H9 (cell line): ENCODE measurements at regions not wholly inside any gene's neighbourhood (a gene's known extent, or its start where the extent isn't known, plus 50 kb on each side); places are given as distances from the start of the nearest gene placed in this dataset.

ENCODE experiments used
- DNase-seq: peaks from one replicate; pipeline ENCODE4 v3.0.0-alpha.2; 2017
- H2AFZ ChIP-seq: one replicate; pipeline ENCODE4 v1.6.1; 2013; ENCODE audit warnings: mild to moderate bottlenecking, low read length, control low read depth, moderate library complexity
- H2AK5ac ChIP-seq: 2 replicates; pipeline ENCODE4 v1.6.1; 2013; ENCODE audit warnings: low read length, control low read depth, mixed read lengths; ENCODE audit not compliant: insufficient read length
- H2BK120ac ChIP-seq: one replicate; pipeline ENCODE4 v1.6.1; 2013; ENCODE audit warnings: low read depth, mild to moderate bottlenecking, low read length, control low read depth, inconsistent platforms; ENCODE audit not compliant: poor library complexity, severe bottlenecking
- H2BK12ac ChIP-seq: 2 replicates; pipeline ENCODE4 v1.6.1; 2013; ENCODE audit warnings: low read length, control low read depth, mixed read lengths, low read depth; ENCODE audit not compliant: insufficient read length
- H2BK15ac ChIP-seq: 2 replicates; pipeline ENCODE4 v1.6.1; 2013; ENCODE audit warnings: low read depth, low read length, control low read depth
- H2BK20ac ChIP-seq: one replicate; pipeline ENCODE4 v1.6.1; 2013; ENCODE audit warnings: low read depth, mild to moderate bottlenecking, low read length, control low read depth, inconsistent platforms; ENCODE audit not compliant: poor library complexity, severe bottlenecking
- H2BK5ac ChIP-seq: 2 replicates; pipeline ENCODE4 v1.6.1; 2013; ENCODE audit warnings: low read length, control low read depth, mixed read lengths; ENCODE audit not compliant: insufficient read length
- H3K14ac ChIP-seq: 2 replicates; pipeline ENCODE4 v1.6.1; 2013; ENCODE audit warnings: low read length, control low read depth; ENCODE audit not compliant: insufficient read depth
- H3K18ac ChIP-seq: 2 replicates; pipeline ENCODE4 v1.6.1; 2013; ENCODE audit warnings: low read depth, mild to moderate bottlenecking, mixed read lengths, low read length, control low read depth; ENCODE audit not compliant: insufficient read length
- H3K23ac ChIP-seq: 2 replicates; pipeline ENCODE4 v1.6.1; 2013; ENCODE audit warnings: low read length, control low read depth, mixed read lengths, low read depth; ENCODE audit not compliant: insufficient read length
- H3K23me2 ChIP-seq: 2 replicates; pipeline ENCODE4 v1.6.1; 2013; ENCODE audit warnings: low read depth, mild to moderate bottlenecking, mixed read lengths, low read length, control low read depth; ENCODE audit not compliant: insufficient read length, poor library complexity, severe bottlenecking
- H3K27ac ChIP-seq: 2 replicates; pipeline ENCODE4 v1.5.1; 2013; ENCODE audit warnings: low read length, control low read depth, mixed read lengths, low read depth; ENCODE audit not compliant: insufficient read length
- H3K27me3 ChIP-seq: 2 replicates; pipeline ENCODE4 v1.6.1; 2013; ENCODE audit warnings: low read length, control low read depth, inconsistent platforms; ENCODE audit not compliant: insufficient read depth
- H3K4ac ChIP-seq: 2 replicates; pipeline ENCODE4 v1.6.1; 2013; ENCODE audit warnings: low read depth, mild to moderate bottlenecking, control low read depth, inconsistent platforms, low read length, moderate library complexity
- H3K4me1 ChIP-seq: 2 replicates; pipeline ENCODE4 v1.6.1; 2013; ENCODE audit warnings: low read length, control low read depth, inconsistent platforms; ENCODE audit not compliant: insufficient read depth
- H3K4me2 ChIP-seq: 2 replicates; pipeline ENCODE4 v1.6.1; 2013; ENCODE audit warnings: low read length, control low read depth, mixed read lengths; ENCODE audit not compliant: insufficient read length, insufficient read depth
- H3K56ac ChIP-seq: 2 replicates; pipeline ENCODE4 v1.6.1; 2013; ENCODE audit warnings: low read depth, mild to moderate bottlenecking, mixed read lengths, low read length, control low read depth; ENCODE audit not compliant: insufficient read length
- H3K79me1 ChIP-seq: 2 replicates; pipeline ENCODE4 v1.6.1; 2013; ENCODE audit warnings: low read depth, mild to moderate bottlenecking, moderate library complexity, low read length, control low read depth, inconsistent platforms; ENCODE audit not compliant: insufficient read depth, poor library complexity, severe bottlenecking
- H3K79me2 ChIP-seq: 2 replicates; pipeline ENCODE4 v1.6.1; 2013; ENCODE audit warnings: low read length, control low read depth, inconsistent platforms; ENCODE audit not compliant: insufficient read depth
- H3K9ac ChIP-seq: 2 replicates; pipeline ENCODE4 v1.6.1; 2013; ENCODE audit warnings: low read length, control low read depth, mixed read lengths; ENCODE audit not compliant: insufficient read length; ENCODE audit errors: extremely low read depth
- H3K9me3 ChIP-seq: one replicate; pipeline ENCODE4 v1.6.1; 2013; ENCODE audit warnings: low read depth, low read length, inconsistent platforms; ENCODE audit not compliant: control insufficient read depth
- H3T11ph ChIP-seq: one replicate; pipeline ENCODE4 v1.6.1; 2013; ENCODE audit warnings: mild to moderate bottlenecking, low read length, control low read depth, inconsistent platforms
- H4K20me1 ChIP-seq: one replicate; pipeline ENCODE4 v1.6.1; 2013; ENCODE audit not compliant: control insufficient read depth, insufficient read length, insufficient read depth
- H4K5ac ChIP-seq: 2 replicates; pipeline ENCODE4 v1.6.1; 2013; ENCODE audit warnings: low read depth, mild to moderate bottlenecking, mixed read lengths, low read length, control low read depth; ENCODE audit not compliant: insufficient read length
- H4K8ac ChIP-seq: replicated peaks from 2 replicates; pipeline ENCODE4 v1.6.1; 2013; ENCODE audit warnings: low read length, control low read depth, mixed read lengths, low read depth; ENCODE audit not compliant: insufficient read length
- H4K91ac ChIP-seq: 2 replicates; pipeline ENCODE4 v1.6.1; 2013; ENCODE audit warnings: low read depth, mild to moderate bottlenecking, moderate library complexity, mixed read lengths, low read length, control low read depth; ENCODE audit not compliant: insufficient read length
- H3K27ac Mint-ChIP-seq, 3 experiments: 2 replicates in 2 of 3; 3 replicates in 1 of 3; pipeline ENCODE4 v1.8.0; 2020 to 2021; ENCODE audit warnings: mixed read lengths in 3 of 3, mild to moderate bottlenecking in 1 of 3, moderate library complexity in 1 of 3
- H3K27me3 Mint-ChIP-seq: 2 replicates; pipeline ENCODE4 v1.8.0; 2021; ENCODE audit warnings: low read depth, mild to moderate bottlenecking, moderate library complexity, mixed read lengths
- H3K36me3 Mint-ChIP-seq, 3 experiments: 2 replicates in 2 of 3; 3 replicates in 1 of 3; pipeline ENCODE4 v1.8.0; 2020 to 2021; ENCODE audit warnings: low read depth in 3 of 3, mixed read lengths in 3 of 3; ENCODE audit not compliant: insufficient read depth in 1 of 3
- H3K4me1 Mint-ChIP-seq, 2 experiments: 2 replicates each; pipeline ENCODE4 v1.8.0; 2020; ENCODE audit warnings: mixed read lengths in 2 of 2
- H3K4me3 Mint-ChIP-seq, 2 experiments: 2 replicates in 1 of 2; 3 replicates in 1 of 2; pipeline ENCODE4 v1.8.0; 2020 to 2021; ENCODE audit warnings: mild to moderate bottlenecking in 2 of 2, mixed read lengths in 2 of 2, moderate library complexity in 1 of 2
- H3K9me3 Mint-ChIP-seq, 2 experiments: 2 replicates in 1 of 2; 3 replicates in 1 of 2; pipeline ENCODE4 v1.8.0; 2020; ENCODE audit warnings: mild to moderate bottlenecking in 2 of 2, mixed read lengths in 2 of 2, moderate library complexity in 1 of 2
- CTCF ChIP-seq: fragments of 200-600 bp; sonication (generic); conservative IDR thresholded peaks from 3 replicates; pipeline ENCODE4 v1.8.0; 2021; ENCODE audit warnings: antibody characterized with exemption, mild to moderate bottlenecking
- WGBS: extraction: QIAGEN DNeasy Blood & Tissue Kit; methylation state at CpG from one replicate; pipeline ENCODE4 v1.1.7; 2013; ENCODE audit warnings: missing lambda C conversion rate, low lambda C conversion rate, mixed read lengths; ENCODE audit not compliant: insufficient read length; ENCODE audit errors: extremely low coverage; 5-methylcytosine and 5-hydroxymethylcytosine counted together

GRCh38 chr5:155727512-155728145, 599.3 kb upstream of the SGCD start:
- Mint-ChIP-seq H3K36me3 (no peaks in the 10 kb centered on the region; a peak in 1 of 7 replicates), H3K27ac (no peak overlapping the region), H3K4me3 (peak overlapping the region; percentile 61 to 78), H3K9me3 (no peaks in the 10 kb centered on the region; a peak in 1 of 5 replicates), H3K27me3 (peaks cover 97% of the 10 kb centered on the region), H3K4me1 (peaks cover 10 to 17% of the 10 kb centered on the region in 2 experiments)
- Histone ChIP-seq H3T11ph (no peak overlapping the region), H3K27me3 (peaks cover 39% of the 10 kb centered on the region), H3K14ac (no peak overlapping the region; the same call in 1 of the 2 replicates), H3K4me2 (peak overlapping the region; percentile 91), H4K20me1 (no peaks in the 10 kb centered on the region), H2AFZ (no peak overlapping the region), H3K4ac (no peak overlapping the region), H3K27ac (no peak overlapping the region), H3K79me2 (no peaks in the 10 kb centered on the region), H3K79me1 (no peaks in the 10 kb centered on the region), H3K18ac (no peak overlapping the region), H3K23me2 (peaks cover 22% of the 10 kb centered on the region), H2BK15ac (no peak overlapping the region), H4K8ac (no peak overlapping the region), H2BK20ac (no peak overlapping the region), H2BK12ac (no peak overlapping the region), H2BK5ac (no peak overlapping the region), H3K4me1 (no peaks in the 10 kb centered on the region), H2BK120ac (no peak overlapping the region), H4K5ac (no peak overlapping the region), H2AK5ac (no peak overlapping the region), H3K23ac (no peak overlapping the region), H4K91ac (no peak overlapping the region), H3K9ac (no peak overlapping the region), H3K9me3 (no peaks in the 10 kb centered on the region), H3K56ac (no peak overlapping the region)
- WGBS = no CpG with 5 or more reads among the region's 36 CpGs
- DNase-seq = peak; percentile 42
- no peak for TF ChIP-seq CTCF
